GM10266 (cell line): ENCODE measurements at regions not wholly inside any gene's neighbourhood (a gene's known extent, or its start where the extent isn't known, plus 50 kb on each side); places are given as distances from the start of the nearest gene placed in this dataset.

Source experiments
- DNase-seq: peaks from one replicate; pipeline ENCODE4 v3.0.0; 2012; ENCODE audit errors: extremely low spot score
- TF ChIP-seq, protein P1 (sequence below): IDR thresholded peaks from 2 replicates; pipeline ENCODE4 v1.5.1; 2012; ENCODE audit warnings: mild to moderate bottlenecking, low read depth; ENCODE audit not compliant: control insufficient read depth, insufficient read depth; ENCODE audit errors: missing control alignments

DNA sequence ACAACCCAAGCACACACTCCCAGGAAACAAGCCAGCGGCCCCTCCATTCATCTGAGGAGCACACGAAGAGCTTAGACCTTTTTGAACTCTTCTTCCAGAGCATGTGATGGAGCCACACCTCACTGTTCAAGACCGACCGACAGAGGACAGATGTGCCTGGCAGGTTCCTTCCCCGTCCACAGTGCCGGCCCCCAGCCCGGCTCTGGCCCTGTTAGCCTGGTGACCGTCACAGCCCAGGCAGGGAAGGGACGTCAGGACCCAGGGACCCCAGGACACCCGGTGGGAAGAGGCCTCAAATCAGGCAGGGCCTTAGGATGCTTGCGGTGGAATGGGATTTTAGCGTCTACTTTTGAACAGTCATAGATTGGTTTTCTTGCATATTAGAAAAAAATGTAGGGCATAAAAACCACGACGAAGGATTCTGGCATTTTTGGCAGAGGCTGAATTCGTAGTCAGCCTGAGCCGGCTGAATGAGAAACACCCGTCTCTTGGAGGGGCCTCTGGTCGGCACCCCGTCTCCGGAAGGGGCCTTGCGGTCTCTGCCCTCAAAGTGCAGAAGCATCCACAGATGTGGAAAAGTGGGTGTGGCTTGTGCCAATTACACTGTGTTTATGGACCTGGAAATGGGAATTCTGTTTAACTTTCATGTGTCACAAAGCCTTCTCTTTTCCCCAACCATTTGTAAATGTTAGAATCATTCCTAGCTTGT lies 79.3 kb downstream of the SIK1 start:
- TF ChIP-seq, protein P1, sequence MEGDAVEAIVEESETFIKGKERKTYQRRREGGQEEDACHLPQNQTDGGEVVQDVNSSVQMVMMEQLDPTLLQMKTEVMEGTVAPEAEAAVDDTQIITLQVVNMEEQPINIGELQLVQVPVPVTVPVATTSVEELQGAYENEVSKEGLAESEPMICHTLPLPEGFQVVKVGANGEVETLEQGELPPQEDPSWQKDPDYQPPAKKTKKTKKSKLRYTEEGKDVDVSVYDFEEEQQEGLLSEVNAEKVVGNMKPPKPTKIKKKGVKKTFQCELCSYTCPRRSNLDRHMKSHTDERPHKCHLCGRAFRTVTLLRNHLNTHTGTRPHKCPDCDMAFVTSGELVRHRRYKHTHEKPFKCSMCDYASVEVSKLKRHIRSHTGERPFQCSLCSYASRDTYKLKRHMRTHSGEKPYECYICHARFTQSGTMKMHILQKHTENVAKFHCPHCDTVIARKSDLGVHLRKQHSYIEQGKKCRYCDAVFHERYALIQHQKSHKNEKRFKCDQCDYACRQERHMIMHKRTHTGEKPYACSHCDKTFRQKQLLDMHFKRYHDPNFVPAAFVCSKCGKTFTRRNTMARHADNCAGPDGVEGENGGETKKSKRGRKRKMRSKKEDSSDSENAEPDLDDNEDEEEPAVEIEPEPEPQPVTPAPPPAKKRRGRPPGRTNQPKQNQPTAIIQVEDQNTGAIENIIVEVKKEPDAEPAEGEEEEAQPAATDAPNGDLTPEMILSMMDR: no peak
- DNase-seq: no peak

DNA sequence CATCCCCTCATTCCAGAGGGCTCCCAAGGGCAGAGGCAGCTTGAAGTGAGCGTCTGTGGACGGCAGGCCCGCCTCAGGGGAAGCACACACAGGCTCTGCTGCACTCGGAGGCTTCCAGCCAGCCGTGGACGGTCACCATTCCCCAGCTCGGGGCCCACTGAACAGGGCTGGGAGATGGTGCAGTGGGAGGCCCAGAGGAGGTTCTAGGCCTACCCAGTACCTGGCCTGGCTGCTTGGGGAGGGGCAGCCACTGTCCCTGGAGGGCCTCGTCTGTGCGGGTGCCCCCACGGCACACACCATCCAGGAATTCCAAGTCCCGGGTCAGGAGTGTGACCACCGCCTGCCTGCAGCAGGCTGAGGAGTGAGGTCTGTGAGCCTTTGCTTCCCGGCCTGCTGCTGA lies 80.4 kb downstream of the SIK1 start:
- TF ChIP-seq, protein P1: no peak
- no peak for DNase-seq

DNA sequence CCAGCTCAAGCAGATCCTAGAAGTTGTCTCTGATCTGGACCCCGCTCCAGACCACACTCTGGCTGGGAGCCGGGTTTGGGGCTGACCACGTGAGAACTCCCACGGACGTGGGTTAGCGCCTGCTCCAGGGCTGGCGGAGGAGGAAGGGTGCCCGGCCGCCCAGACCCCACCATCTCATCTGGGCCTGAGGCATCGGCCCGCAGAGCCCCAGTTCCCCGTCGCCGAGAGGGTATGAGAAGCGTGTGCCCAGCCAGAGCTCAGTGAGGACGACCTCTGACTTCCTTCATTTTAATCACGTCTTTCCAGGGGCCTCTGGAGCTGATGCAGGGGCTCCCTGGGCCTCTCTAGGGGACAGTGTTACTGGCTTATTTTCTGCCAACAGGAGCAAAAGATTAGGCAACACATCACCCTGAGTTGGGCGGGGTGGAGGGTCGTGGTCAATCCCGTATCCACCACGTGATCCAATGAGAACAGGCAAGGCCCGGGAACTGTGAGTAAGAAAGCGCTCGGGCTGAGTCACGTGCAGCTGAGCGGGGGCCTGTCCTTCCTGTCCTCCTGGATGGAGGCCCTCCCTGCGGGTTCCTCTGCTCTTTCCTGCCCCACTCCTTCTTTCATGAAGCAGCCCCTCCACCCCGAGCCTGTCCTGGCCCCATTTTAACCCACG lies 81.1 kb downstream of the SIK1 start:
- no peak for DNase-seq
- TF ChIP-seq, protein P1: no peak

DNA sequence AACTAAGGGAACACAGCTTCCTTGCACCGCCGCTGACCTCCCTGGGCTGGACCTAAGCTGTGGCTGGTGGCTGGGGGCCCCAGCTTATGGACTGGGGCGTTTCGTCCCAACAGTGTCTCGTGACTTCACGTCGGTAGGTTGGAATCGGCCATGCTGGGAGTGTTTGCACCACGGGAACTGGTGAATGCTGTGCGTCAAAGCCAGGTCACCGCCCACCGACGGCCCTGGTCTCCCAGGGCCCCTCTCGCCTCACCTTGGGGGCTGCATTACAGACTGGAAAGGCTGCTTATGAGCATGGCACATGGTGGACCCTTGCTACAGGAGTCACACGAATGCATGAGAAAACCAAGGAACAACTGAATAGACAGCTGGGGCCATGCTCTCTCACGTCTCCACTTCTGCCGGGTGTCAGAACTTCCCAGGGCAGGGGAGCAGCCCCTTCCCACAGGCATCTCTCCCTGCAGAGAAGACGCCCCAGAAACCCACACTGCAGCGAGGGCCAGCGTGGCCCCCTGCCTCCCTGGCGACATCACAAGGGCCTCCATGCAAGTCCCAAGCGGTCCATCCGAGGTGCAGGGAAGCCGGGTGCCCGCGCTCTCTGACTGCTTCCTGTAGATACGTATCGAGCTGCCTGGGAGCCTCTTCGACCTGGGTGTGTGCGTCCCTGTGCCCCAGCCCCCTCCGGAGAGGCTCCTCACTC lies 81.7 kb downstream of the SIK1 start:
- TF ChIP-seq, protein P1: no peak
- no peak for DNase-seq

DNA sequence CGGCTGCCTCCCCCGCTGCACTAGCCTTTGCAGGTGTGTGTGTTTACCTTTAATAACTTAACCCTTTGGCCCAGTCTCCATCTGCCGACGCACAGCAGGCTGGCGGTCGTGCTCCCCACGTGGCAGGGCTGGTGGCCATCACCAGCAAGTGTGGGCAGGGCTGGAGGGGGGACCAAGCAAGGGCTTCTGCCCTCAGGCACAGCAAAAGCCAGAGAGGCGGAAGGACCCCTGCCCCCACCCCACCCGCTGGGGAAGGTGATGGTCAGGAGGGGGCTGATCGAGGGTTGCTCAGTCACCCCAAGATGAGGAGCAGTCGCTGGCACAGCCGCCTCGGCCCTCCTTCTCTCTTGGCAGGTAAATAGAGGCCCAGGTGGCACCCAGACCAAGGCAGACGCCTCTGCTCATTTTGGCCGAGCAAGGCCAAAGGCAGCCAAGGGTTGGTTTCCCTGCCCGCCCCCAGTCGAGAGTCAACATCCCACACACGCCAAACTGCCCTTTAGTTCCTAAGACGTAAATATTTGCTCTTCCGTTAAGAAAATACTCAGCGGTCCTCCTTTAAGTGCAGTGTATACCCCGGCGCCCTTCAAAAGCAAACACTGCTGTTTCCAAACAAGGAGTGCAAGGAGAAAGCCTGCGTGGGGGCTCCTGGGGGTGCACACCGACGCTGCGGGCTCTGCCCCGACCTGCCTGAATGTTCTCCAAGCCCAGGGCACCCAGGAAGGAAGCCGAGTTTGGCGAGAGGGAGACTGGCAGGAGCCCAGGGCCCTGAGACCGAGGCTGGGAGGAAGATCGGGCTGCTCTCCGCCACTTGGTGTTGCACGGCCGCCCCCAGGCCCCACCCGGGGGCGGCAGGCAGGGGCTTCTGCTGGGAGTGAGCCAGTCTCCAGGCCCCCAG lies 82.7 kb downstream of the SIK1 start:
- DNase-seq: no peak
- TF ChIP-seq, protein P1: no peak

DNA sequence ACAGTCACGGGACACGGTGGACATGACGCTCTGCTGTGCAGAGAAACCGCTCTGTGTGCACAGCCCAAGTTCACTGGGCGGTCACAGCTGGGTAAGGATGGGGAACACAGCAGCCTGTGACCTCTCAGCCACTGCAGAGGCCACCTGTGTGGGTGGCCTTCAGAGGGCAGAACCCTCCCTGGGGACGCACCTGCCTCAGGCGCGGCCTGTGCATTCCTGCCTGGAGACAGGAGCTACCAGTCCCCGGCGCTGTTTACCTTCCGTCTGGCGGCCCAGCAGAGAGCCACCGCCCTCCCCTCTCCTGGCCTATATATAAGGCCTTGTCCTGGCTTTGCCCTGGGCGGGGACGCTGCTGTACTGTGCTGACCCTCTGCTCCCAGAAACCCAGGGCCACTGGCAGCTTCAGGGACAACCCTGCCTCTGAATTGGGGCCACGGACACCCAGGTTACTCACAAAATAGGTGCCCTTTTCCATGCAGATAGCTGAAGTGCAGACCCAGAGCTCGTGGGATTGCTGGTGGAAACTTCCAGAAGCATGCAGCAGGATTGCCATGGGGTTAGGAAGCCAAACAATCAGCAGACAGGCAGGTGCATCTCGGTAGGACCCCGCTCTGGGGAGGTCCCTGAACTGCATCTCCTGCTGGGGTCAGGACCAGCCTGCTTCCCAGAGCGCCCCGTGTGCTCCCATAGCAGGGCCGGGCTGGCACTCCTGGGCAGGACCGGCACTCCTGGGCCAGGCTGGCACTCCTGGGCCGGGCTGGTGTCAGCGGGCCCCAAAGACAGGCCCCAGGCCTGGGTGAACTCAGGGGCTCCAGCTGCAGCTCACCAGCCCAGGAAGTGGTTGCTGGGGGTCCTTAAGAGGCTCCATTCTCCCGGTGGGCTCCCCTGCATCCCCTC lies 83.6 kb downstream of the SIK1 start:
- TF ChIP-seq, protein P1: no peak
- no peak for DNase-seq
